ENCODE measurements at regions not wholly inside any gene's neighbourhood (a gene's known extent, or its start where the extent isn't known, plus 50 kb on each side); places are given as distances from the start of the nearest gene placed in this dataset.

GRCh38 chr15:99473981-99474906 lies 91.5 kb upstream of the MEF2A start:
- TF ChIP-seq POLR2A (IDR thresholded peaks at IDR 0.05), result no peak
- no peak for TF ChIP-seq CTCF (IDR thresholded peaks at IDR 0.05)

All from uterus (tissue), 2 donors.